Ascending aorta (tissue), 2 donors: ENCODE measurements at regions not wholly inside any gene's neighbourhood (a gene's known extent, or its start where the extent isn't known, plus 50 kb on each side); places are given as distances from the start of the nearest gene placed in this dataset.

Experiments
- DNase-seq, 2 donors: peaks; one replicate each; pipeline ENCODE4 v3.0.0-alpha.2; 2019; ENCODE audit warnings: low spot score in 2 of 2
- H3K27ac ChIP-seq, 2 donors: fragments of 200-600 bp; sonication (generic); one replicate each; pipeline ENCODE4 v1.5.1; 2016 to 2017; ENCODE audit warnings: mild to moderate bottlenecking in 1 of 2
- H3K27me3 ChIP-seq: fragments of 200-600 bp; sonication (generic); one replicate; pipeline ENCODE4 v1.5.1; 2017
- H3K36me3 ChIP-seq, 2 donors: fragments of 200-600 bp; sonication (generic); one replicate each; pipeline ENCODE4 v1.5.1; 2016
- H3K4me1 ChIP-seq, 2 donors: fragments of 200-600 bp; sonication (generic); one replicate each; pipeline ENCODE4 v1.5.1; 2016 to 2017; ENCODE audit warnings: mild to moderate bottlenecking in 1 of 2
- H3K4me3 ChIP-seq, 2 donors: fragments of 200-600 bp; sonication (generic); one replicate each; pipeline ENCODE4 v1.5.1; 2016 to 2017; ENCODE audit warnings: mild to moderate bottlenecking in 1 of 2
- H3K9me3 ChIP-seq, 2 donors: fragments of 200-600 bp; sonication (generic); one replicate each; pipeline ENCODE4 v1.5.1; 2016
- intact Hi-C: fragments of 100-400 bp; cut with DNase I; formaldehyde crosslinking; loops from one replicate; pipeline ENCODE4 v1.15.1; 2023
- TF ChIP-seq, protein P1 (sequence below), 3 experiments: fragments of 200-600 bp in 2 of 3; fragments of 450-650 bp in 1 of 3; sonication (generic) in 2 of 3; IDR thresholded peaks; one replicate each; pipeline ENCODE4 v1.5.1; 2016 to 2019; ENCODE audit warnings: antibody characterized with exemption in 3 of 3, mild to moderate bottlenecking in 1 of 3, moderate library complexity in 1 of 3

DNA sequence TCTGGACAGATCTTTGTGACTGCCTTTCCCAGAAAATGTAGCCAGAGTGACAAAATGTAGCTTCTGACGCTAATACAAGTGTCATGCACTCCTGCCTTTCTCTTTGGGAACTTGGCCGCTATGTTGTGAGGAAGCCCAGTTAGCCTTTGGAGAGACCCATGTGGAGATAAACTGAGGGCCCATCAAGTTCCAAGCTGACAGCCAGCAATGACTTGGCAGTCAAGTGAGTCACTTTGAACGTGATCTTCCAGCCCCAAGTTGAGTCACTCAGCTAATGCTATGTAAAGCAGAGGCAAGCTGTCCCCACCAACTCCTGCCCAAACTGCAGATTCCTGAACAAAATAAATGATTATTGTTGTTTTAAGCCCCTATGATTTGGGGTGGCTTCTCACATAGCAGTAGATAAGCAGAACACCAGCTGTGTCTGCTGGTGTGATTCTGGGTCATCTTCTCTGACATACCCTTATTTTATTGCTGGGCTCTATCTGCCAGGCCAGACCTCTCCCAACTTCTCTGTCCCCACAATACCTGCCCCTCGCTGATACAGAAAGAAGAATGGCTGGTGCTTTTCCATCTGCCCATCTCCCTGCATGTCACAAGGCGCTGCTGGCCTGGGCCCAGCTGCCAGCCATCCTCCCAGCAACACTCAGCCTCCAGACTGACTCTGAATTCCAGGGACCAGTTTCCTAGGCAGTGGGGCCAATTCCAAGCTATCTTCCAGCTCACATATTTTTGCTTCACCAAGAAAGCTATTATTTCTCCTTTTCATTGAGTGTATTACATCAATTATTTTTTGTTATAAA is 274.8 kb downstream of the LRFN2 start:
- Histone ChIP-seq H3K27me3 (no peaks in the 10 kb centered on the region), H3K27ac (no peak overlapping the region), H3K36me3 (no peaks in the 10 kb centered on the region), H3K4me1 (no peaks in the 10 kb centered on the region), H3K4me3 (no peak overlapping the region), H3K9me3 (no peaks in the 10 kb centered on the region)
- DNase-seq = no peak
- intact Hi-C loops = no loop called here
- TF ChIP-seq, protein P1, sequence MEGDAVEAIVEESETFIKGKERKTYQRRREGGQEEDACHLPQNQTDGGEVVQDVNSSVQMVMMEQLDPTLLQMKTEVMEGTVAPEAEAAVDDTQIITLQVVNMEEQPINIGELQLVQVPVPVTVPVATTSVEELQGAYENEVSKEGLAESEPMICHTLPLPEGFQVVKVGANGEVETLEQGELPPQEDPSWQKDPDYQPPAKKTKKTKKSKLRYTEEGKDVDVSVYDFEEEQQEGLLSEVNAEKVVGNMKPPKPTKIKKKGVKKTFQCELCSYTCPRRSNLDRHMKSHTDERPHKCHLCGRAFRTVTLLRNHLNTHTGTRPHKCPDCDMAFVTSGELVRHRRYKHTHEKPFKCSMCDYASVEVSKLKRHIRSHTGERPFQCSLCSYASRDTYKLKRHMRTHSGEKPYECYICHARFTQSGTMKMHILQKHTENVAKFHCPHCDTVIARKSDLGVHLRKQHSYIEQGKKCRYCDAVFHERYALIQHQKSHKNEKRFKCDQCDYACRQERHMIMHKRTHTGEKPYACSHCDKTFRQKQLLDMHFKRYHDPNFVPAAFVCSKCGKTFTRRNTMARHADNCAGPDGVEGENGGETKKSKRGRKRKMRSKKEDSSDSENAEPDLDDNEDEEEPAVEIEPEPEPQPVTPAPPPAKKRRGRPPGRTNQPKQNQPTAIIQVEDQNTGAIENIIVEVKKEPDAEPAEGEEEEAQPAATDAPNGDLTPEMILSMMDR (IDR thresholded peaks at IDR 0.05) = no peak

DNA sequence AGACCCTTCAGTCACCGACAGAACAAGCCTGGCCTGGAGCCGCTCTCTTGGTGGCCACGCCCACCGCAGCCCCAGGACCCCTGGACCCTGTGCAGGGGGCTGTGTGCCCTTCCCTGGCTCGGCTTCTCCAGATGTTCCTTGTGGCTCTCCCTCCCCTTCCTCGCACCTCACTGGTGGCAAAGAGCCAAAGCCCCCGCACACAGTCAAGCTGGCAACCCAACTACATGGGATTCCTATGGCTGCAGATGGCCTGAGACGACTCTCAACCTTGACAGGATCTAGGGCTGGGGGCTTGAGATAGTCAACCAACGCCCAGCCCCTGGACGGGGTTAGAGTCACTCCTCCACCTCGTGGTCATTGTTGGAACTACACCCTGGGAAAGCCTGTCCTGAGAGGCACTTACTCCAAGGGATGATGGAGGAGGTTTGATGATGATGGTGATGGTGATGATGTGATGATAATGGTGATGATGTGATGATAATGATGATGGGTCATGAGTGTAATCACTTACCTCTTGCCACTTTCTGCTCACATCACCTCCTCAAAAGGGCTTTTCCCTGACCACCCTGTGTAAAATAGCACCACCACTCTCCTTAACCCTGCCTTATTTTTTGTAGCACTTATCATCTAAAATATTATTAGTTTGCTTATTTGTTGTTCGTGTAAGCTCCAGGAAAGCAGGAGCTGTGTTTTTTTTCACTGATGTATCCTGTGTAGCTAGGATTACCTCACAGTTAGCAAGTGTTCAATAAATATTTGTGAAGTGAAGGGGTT is 278.4 kb downstream of the LRFN2 start:
- intact Hi-C loops = loop anchor here (2.0 kb wide), 1 partner anchor 328 kb away; no protein-coding TSS in a partner anchor
- Histone ChIP-seq H3K27ac (no peak overlapping the region), H3K36me3 (no peaks in the 10 kb centered on the region), H3K4me3 (no peak overlapping the region), H3K9me3 (no peaks in the 10 kb centered on the region), H3K4me1 (no peaks in the 10 kb centered on the region), H3K27me3 (no peaks in the 10 kb centered on the region)
- TF ChIP-seq, protein P1 (IDR thresholded peaks at IDR 0.05) = peak; percentile 53 to 79 (median 69)
- DNase-seq = peak in 1 of 2 donors; percentile 66

DNA sequence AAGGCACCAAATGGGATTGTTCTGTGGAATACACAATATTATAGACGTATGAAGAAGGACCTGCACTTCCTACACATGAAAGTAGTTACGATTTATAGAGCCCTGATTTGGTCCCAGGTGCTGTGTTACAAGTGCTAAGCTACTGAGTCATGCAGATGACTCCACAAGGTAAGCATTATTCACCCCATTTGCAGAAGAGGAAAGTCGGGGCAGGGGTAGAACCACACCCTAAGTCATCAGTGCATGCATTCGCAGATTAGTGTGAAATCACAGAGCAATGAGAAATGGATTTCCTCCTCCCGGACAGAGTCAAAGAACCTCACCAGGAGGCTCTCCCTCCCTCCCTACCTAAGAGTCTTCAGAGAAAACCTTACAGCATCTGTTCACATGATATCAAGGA is 279.5 kb downstream of the LRFN2 start:
- no peaks in the 10 kb centered on the region for H3K36me3 ChIP-seq
- no peaks in the 10 kb centered on the region for H3K4me1 ChIP-seq
- TF ChIP-seq, protein P1 (IDR thresholded peaks at IDR 0.05) = no peak
- no peaks in the 10 kb centered on the region for H3K27me3 ChIP-seq
- H3K9me3 ChIP-seq = no peaks in the 10 kb centered on the region
- no peak for DNase-seq
- intact Hi-C loops = loop anchor here (2.0 kb wide), 1 partner anchor 327 kb away; no protein-coding TSS in a partner anchor
- H3K4me3 ChIP-seq = no peak overlapping the region
- no peak overlapping the region for H3K27ac ChIP-seq

DNA sequence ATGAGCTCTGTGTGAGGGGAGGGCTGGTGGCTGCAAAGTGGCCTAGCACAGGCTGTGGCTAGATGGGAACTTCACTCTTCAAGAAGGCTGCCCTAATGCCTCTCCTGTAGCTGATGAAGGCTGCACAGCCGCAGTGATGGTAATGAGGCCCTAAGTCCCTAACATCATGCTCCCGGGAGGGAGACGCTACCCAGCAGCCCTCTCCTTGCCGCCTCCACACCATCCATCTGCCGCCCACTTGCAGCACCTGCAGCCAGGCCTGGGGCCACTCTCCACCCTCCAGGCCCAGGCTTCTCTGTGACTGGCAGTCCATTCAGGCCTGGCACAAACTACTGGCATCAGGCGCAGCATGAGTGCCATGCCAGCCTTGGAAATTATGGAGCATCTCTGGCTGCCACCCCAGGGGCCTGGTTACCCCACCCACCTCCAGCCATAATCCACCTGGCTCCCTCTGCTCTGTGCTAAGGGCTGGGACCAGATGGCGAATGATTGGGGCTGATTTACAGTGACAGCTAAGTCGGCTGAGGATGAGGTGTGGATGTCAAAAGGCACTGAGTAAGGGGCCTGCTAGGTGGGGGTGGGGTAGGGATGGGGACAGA is 284.2 kb downstream of the LRFN2 start:
- no peak for DNase-seq
- Histone ChIP-seq H3K36me3 (no peaks in the 10 kb centered on the region), H3K27ac (no peak overlapping the region), H3K4me1 (no peaks in the 10 kb centered on the region), H3K27me3 (no peaks in the 10 kb centered on the region), H3K9me3 (no peaks in the 10 kb centered on the region), H3K4me3 (no peak overlapping the region)
- intact Hi-C loops = no loop called here
- TF ChIP-seq, protein P1 (IDR thresholded peaks at IDR 0.05) = no peak

DNA sequence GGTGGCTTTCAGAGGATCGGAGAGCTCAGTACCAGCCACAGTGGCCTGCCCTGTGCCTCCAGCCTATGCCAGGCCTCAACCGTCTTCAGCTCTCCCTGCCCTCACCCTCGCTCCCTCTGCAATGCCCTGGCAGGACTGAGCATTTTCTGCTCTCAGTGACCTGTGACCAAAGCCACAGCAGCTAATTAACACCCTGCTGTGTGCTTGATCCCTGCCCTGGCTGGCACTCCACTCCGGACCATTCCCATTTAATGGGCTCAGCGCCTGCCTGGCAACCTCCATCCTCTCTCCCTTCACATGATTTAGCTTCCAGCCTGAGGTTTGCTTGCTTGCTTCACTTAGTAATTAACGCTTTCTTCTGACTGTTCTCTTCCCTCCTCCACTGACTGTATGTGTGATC is 287.5 kb downstream of the LRFN2 start:
- H3K4me1 ChIP-seq = no peaks in the 10 kb centered on the region
- TF ChIP-seq, protein P1 (IDR thresholded peaks at IDR 0.05) = no peak
- no peaks in the 10 kb centered on the region for H3K36me3 ChIP-seq
- no peak for DNase-seq
- intact Hi-C loops = no loop called here
- H3K4me3 ChIP-seq = no peak overlapping the region
- H3K27ac ChIP-seq = no peak overlapping the region
- no peaks in the 10 kb centered on the region for H3K9me3 ChIP-seq
- H3K27me3 ChIP-seq = no peaks in the 10 kb centered on the region
